NT2/D1 (cell line): ENCODE measurements at regions not wholly inside any gene's neighbourhood (a gene's known extent, or its start where the extent isn't known, plus 50 kb on each side); places are given as distances from the start of the nearest gene placed in this dataset.
"Not testable (repeated sequence)": the region's sequence is repeated elsewhere in the genome, so short reads cannot be mapped to it uniquely, and the experiment has no call there.

Experiments
- YY1 ChIP-seq: IDR thresholded peaks from 2 replicates; pipeline ENCODE4 v1.6.1; 2011; ENCODE audit not compliant: insufficient read length, insufficient read depth
- ZNF274 ChIP-seq: IDR thresholded peaks from 2 replicates; pipeline ENCODE4 v1.6.1; 2011; ENCODE audit warnings: mild to moderate bottlenecking, low read depth, low read length

- not testable (repeated sequence) for TF ChIP-seq ZNF274, YY1
Measured at GRCh38 chrX:82455852-82456251, 1052.2 kb upstream of the POU3F4 start.
